ENCODE measurements at regions not wholly inside any gene's neighbourhood (a gene's known extent, or its start where the extent isn't known, plus 50 kb on each side); places are given as distances from the start of the nearest gene placed in this dataset.

DNA sequence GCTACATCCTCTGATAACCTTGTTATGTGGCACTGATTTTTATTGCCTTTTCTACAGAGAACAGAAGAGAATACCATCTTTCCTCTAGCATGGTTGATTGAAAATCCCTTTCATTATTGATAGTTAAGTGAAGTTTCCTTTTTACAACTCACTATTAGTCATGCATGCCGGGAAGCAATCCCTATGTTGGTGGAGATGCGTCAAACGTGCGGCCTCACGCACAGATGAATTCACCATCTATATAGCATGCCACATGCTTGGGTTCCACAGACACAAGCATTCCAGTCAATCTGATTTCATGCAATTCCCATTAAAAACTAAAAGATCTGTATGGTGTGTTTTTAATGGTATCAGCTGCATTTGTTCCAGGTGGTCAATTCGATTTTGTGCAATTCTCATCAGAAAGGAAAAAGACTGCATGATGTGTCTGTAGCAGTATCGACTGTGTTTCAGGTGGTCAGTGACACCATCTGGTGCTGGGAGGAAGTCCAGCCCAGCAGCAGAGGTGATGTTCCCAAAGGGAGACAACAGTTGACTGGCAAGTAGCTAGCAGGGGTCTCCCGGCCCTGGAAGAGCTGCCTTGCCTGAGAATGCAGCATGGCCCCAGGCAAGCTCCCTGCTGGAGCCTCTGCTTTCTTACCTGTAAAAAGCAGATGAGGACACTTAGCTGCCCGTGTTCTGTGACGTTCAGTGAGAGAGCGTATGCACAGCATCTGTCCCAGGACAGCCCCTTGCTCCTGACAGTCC, 151.3 kb upstream of the NCK2 start:
- Histone ChIP-seq H3K36me3 (ENCODE audit: control insufficient read depth, insufficient read depth, low read length) (no peaks in the 10 kb centered on the region), H3K4me1 (ENCODE audit: control insufficient read depth, insufficient read depth, low read length) (no peaks in the 10 kb centered on the region), H3K9ac (ENCODE audit: extremely low read depth, low read length, poor library complexity, severe bottlenecking) (no peak overlapping the region), H3K4me3 (ENCODE audit: low read length) (no peak overlapping the region), H3K27ac (ENCODE audit: low read depth, low read length) (no peak overlapping the region), H3K27me3 (ENCODE audit: control insufficient read depth, insufficient read depth, low read length, poor library complexity, severe bottlenecking) (no peaks in the 10 kb centered on the region), H3K9me3 (ENCODE audit: control insufficient read depth, low read length) (peaks cover 6% of the 10 kb centered on the region)
- Mint-ChIP-seq H3K4me3 (no peak overlapping the region), H3K9me3 (peaks cover 10% of the 10 kb centered on the region), H3K4me1 (peaks cover 6% of the 10 kb centered on the region), H3K36me3 (ENCODE audit: low read depth) (no peaks in the 10 kb centered on the region), H3K27me3 (ENCODE audit: insufficient read depth) (peaks cover 2% of the 10 kb centered on the region), H3K27ac (no peak overlapping the region)
- 90% methylated on average over 8 to 11 of the region's 11 CpGs for WGBS, 2 experiments (ENCODE audit: insufficient coverage in 1 of 2, insufficient read length in 1 of 2)
- TF ChIP-seq, protein P1, sequence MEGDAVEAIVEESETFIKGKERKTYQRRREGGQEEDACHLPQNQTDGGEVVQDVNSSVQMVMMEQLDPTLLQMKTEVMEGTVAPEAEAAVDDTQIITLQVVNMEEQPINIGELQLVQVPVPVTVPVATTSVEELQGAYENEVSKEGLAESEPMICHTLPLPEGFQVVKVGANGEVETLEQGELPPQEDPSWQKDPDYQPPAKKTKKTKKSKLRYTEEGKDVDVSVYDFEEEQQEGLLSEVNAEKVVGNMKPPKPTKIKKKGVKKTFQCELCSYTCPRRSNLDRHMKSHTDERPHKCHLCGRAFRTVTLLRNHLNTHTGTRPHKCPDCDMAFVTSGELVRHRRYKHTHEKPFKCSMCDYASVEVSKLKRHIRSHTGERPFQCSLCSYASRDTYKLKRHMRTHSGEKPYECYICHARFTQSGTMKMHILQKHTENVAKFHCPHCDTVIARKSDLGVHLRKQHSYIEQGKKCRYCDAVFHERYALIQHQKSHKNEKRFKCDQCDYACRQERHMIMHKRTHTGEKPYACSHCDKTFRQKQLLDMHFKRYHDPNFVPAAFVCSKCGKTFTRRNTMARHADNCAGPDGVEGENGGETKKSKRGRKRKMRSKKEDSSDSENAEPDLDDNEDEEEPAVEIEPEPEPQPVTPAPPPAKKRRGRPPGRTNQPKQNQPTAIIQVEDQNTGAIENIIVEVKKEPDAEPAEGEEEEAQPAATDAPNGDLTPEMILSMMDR (conservative IDR thresholded peaks at IDR 0.05): no peak
- DNase-seq: no peak

DNA sequence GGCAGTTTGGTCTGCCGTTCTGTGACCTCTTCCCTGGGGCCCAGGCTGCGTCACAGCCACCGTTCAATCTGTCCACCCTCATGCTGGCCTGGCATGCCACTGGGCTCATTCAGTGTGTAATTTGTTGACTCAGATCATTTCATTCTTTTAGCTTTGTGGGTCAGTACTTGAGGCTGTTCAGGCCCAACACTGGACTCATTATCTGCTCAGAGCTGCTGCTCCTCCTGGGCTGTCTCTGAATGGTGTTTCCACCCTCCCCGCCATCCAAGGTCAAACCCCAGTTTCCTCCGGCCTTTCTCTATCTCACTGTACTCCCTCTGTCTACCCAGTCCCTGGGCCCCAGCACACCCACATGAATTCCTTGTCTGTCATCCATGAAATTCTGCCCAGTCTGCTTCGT, 152.4 kb upstream of the NCK2 start:
- no peaks in the 10 kb centered on the region for H3K36me3 ChIP-seq (ENCODE audit: control insufficient read depth, insufficient read depth, low read length)
- H3K4me1 ChIP-seq (ENCODE audit: control insufficient read depth, insufficient read depth, low read length): no peaks in the 10 kb centered on the region
- no peak overlapping the region for H3K4me3 ChIP-seq (ENCODE audit: low read length)
- H3K9me3 Mint-ChIP-seq: peaks cover 15% of the 10 kb centered on the region
- no peak for DNase-seq
- H3K4me3 Mint-ChIP-seq: no peak overlapping the region
- 93 to 95% methylated on average over 3 to 6 of the region's 6 CpGs for WGBS, 2 experiments (ENCODE audit: insufficient coverage in 1 of 2, insufficient read length in 1 of 2)
- H3K27me3 Mint-ChIP-seq (ENCODE audit: insufficient read depth): peaks cover 2% of the 10 kb centered on the region
- peaks cover 6% of the 10 kb centered on the region for H3K4me1 Mint-ChIP-seq
- TF ChIP-seq, protein P1 (conservative IDR thresholded peaks at IDR 0.05): no peak
- no peak overlapping the region for H3K27ac ChIP-seq (ENCODE audit: low read depth, low read length)
- H3K27me3 ChIP-seq (ENCODE audit: control insufficient read depth, insufficient read depth, low read length, poor library complexity, severe bottlenecking): no peaks in the 10 kb centered on the region
- peaks cover 6% of the 10 kb centered on the region for H3K9me3 ChIP-seq (ENCODE audit: control insufficient read depth, low read length)
- H3K27ac Mint-ChIP-seq: no peak overlapping the region
- H3K36me3 Mint-ChIP-seq (ENCODE audit: low read depth): no peaks in the 10 kb centered on the region
- H3K9ac ChIP-seq (ENCODE audit: extremely low read depth, low read length, poor library complexity, severe bottlenecking): no peak overlapping the region

DNA sequence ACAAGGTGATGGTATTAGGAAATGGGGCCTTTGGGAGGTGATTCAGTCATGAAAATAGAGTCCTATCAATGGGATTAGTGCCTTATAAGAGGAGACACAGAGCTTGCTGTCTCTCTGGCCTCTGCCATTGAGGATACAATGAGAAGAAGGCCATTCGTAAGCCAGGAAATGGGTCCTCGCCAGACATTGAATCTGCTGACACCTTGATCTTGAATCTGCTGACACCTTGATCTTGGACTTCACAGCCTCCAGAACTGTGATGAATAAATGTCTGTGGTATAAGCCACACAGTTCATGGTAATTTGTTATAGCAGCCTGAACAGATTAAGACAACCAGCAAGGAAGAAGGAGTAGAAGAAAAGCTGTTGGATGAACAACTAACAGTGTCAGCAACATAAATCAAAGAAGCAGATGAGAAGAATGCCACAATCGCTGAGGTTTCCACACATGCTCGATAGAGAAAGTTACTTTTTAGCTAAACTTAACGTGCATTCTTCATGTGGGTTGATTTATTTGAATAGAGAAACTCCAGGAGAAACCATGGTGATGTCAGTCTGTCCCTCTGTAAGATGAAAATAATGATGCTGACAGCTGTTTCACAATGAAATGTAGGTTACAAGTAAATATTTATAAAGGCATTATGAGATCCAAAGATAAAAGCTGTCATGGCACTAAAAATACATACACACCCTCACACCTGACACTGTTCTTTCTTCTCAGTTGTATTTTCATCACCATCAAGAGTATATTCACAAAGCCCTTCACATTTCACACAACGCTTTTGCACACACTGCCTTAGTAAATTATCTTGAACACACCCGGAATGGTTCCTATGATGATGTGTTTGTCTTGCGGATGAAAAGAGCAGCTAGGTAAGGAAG, 153.7 kb upstream of the NCK2 start:
- TF ChIP-seq, protein P1 (conservative IDR thresholded peaks at IDR 0.05): no peak
- Mint-ChIP-seq H3K27me3 (ENCODE audit: insufficient read depth) (peaks cover 2% of the 10 kb centered on the region), H3K27ac (no peak overlapping the region), H3K4me3 (no peak overlapping the region), H3K4me1 (peaks cover 6% of the 10 kb centered on the region), H3K9me3 (peaks cover 16% of the 10 kb centered on the region), H3K36me3 (ENCODE audit: low read depth) (no peaks in the 10 kb centered on the region)
- H3K4me1 ChIP-seq (ENCODE audit: control insufficient read depth, insufficient read depth, low read length): no peaks in the 10 kb centered on the region
- no peaks in the 10 kb centered on the region for H3K36me3 ChIP-seq (ENCODE audit: control insufficient read depth, insufficient read depth, low read length)
- H3K9me3 ChIP-seq (ENCODE audit: control insufficient read depth, low read length): peaks cover 6% of the 10 kb centered on the region
- WGBS, 2 experiments (ENCODE audit: insufficient coverage in 1 of 2, insufficient read length in 1 of 2): 91 to 95% methylated on average over 7 to 8 of the region's 8 CpGs
- no peak overlapping the region for H3K27ac ChIP-seq (ENCODE audit: low read depth, low read length)
- H3K27me3 ChIP-seq (ENCODE audit: control insufficient read depth, insufficient read depth, low read length, poor library complexity, severe bottlenecking): no peaks in the 10 kb centered on the region
- H3K4me3 ChIP-seq (ENCODE audit: low read length): no peak overlapping the region
- no peak for DNase-seq
- no peak overlapping the region for H3K9ac ChIP-seq (ENCODE audit: extremely low read depth, low read length, poor library complexity, severe bottlenecking)

All from endodermal cell (in vitro differentiated cells).